HG03342 (cell line): ENCODE measurements at regions not wholly inside any gene's neighbourhood (a gene's known extent, or its start where the extent isn't known, plus 50 kb on each side); places are given as distances from the start of the nearest gene placed in this dataset.
A peak's percentile ranks its signal among the peaks of the same experiment; 100 is the strongest.

ENCODE experiments used
- ATAC-seq: cut with Tn5 transposase; IDR thresholded peaks from one replicate; pipeline ENCODE4 v1.9.1; 2021; ENCODE audit warnings: mild to moderate bottlenecking, moderate library complexity; ENCODE audit not compliant: unreplicated experiment

DNA sequence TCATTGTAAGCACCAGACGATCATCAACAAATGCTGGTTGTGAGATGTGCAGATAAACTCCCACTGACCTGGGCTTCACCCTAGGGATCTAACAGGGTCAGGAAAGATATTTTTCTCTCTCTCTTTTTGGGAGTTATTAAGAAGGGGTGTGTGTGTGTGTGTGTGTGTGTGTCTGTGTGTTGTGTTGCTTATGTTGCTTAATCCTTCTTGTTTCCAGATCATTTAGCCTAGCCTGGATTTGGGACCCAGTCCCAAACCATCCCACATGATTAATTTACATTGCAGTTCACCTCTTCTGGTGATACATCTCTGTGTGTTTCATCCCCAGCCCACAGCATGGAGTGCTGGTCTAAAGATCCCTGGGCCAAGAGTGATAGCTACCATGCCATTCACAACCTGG, 122.8 kb upstream of the IPO9 start:
- ATAC-seq = no peak

DNA sequence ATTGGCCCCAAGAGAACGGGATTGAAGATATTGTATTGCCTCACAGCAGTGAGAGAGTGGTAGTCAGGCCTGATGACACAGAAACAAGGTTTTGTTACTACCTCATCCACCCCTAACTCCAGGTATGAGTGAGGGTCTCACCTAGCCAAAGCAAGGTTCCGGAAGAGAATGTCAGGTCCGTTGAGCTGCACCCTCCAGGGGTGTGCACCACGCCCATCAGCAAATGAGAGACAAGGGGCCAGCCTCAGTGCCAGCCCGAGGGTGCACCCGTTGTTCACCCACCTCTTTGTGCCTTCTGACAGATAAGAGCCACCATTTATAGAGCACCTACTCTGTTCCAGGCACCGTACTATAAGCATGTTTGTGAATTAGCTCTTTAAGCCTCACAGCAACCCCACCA, 121.9 kb upstream of the IPO9 start:
- no peak for ATAC-seq

DNA sequence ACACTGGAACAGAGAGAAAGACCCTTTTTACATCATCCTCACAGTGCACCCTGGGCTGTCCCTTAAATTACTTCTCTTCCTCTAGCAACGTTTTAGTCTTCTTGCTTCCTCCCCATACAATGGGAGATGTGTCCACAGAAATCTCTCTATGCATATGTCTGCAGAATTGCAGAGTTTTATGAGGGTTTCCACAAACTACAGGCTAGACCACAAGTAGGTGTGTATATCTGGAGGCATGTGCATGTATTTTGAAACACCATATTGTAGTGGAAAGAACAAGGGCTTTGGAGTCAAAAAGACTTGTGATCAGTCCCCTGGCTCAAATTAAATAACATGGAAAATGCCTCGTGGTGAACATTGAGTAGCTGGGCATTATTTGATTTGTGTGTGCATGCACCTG, 121.3 kb upstream of the IPO9 start:
- no peak for ATAC-seq

DNA sequence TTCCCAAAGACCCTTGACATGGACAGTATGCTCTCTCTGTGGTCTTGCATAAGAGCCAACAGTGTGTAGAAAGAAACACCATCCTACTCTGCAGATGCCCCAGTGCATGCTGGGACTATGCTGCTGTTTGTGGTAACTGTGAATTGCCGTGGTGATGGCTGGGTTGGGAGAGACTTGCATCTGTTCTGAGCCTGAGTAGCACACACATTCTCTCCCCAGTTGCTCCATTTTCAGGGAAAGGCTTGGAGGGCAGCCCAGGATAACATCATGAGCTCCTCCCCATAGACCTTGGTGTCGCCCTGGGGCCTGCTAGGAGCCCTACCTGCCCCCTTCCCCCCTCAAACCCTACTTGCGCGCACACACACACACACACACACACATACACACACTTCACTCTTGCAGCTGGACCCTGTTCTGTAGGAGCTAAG, 120.9 kb upstream of the IPO9 start:
- no peak for ATAC-seq

DNA sequence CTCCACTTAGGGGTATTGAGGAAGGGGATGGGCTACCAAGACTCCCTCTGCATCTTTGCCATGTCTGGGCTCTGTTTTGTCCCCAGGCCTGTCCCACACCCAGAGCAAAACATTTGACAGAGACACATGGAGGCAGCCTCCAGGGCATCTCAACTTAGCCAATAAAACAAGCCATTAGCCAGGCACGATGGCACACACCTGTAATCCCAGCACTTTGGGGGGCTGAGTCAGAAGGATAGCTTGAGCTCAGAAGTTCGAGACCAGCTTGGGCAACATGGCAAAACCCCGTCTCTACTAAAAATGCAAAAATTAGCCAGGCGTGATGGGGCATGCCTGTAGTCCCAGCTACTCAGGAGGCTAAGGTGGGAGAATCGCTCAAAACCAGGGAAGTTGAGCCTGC, 120.3 kb upstream of the IPO9 start:
- no peak for ATAC-seq

DNA sequence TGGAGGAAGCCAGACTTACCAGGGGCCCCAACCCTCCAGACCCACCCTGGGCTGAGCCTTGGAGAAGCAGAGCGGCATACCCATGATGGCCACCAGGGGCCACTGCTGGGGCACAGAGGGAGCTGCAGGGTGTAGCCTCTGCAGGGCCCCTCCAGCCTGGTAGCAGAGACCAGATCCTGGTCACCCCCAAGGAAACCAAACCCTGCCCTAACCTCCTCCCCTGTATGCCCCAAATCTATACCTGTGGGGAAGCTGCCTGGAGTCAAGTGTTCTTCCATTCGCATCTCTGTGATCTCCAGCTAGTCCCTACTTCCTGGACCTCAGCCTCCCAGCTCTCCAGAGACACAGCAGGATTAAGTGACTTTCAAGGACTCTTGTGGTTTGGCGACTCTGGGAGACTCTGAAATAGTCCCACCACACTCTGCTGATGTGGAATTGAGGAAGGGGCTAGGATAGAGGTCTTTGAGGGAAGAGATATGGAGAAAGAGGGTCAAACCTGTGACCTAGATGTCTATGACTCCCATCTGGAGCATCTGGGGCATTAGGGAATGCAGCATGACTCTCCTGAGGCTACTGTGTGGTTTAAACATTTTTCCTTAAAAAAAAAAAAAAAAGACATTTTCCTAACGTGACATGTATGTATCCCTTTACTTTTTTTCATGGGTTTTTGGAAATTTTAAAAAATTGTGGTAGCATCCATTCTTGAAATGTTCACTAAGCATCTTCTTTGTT, 119.2 kb upstream of the IPO9 start:
- peak; percentile 86 for ATAC-seq

DNA sequence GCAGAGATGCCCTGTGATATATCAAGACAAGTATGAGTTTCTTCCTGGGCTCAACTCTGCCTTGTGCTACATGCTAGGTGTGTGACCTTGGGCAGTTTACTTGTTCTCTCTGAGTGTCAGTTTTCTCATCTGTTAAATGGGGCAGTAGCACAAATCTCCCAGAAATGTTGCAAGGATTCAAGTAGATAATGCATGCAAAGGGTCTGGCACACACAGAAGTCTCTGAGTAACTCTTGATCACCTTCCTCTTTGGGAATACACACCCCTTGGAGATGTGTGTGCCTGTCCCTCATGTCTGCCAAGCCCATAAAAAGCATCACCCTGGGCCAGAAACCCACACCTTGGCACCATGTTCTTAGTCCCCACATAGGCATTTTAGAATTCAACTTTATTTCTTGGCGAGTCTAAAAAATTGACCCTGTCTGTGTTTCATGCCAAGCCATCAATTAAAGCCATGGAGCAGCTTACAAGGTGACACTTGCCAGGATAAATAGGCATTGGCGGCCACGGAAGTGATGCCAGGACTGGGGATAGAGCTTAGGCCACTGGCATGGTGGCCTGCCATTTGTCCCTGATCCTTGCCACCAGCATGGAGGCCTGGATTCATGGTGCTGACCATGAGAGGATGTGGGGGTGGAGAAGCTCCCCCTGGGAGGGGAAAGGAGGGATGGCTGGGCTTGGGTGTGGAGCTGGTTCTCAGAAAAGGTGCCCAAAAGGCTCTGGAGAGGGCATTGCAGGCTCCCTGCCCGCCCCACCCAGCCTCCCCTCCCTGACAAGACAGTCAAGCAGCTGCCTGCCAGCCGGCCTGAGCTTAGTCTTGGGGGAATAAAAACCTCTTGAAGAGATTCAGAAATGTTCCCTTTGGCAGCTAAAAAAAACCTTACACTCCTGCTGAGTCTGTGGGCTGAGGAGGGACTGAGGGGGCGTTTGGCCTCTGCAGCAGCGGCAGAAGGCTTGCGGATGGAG, 118.0 kb upstream of the IPO9 start:
- ATAC-seq = no peak

DNA sequence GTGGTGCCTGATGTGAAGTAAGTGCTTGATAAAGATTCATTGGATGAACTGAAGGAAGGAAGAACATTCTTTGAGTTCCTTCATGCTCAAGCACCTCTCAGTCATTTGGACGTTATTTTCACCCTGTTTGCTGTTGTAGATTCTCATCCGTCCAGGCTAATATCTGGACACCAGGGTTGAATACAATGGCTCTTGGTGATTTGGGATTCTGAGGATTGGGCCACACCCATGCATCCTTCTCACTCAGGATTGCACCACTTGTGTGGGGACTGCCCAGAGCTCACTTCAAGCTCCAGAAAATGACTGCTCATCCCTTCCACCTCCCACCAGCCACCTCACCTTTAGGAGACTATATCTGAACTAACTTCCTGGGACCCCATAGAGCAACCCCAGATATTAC, 117.1 kb upstream of the IPO9 start:
- ATAC-seq = no peak

DNA sequence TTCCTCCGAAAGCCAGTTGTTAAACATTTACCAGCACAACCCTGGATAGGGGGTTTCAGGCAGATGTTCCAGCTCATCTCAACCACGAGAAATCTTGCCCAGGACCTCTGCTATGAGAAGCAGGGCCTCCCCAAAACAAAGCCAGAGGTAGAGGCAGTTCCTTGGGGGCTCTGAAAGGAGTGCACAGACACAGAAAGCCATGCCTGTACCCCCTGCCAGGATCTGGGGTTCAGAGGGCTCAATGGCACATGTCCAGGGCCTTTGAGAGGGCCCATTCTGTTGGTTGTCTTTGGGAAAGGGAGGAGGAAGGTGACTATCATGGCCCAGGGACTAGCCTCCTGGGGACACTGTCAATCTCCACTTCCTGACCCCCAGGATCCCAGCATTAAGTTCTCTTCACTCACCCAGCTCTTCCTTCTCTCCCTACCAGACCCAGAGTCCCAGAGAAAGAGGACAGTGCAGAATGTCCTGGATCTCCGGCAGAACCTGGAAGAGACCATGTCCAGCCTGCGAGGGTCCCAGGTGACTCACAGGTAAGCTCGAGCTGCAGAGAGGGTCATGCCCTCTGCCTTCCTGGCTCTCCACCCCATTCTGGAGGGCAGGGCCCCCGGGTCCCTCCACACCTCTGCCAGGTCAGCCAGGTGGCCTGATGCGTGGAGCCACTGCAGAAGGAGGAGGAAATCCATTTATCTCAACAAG, 116.4 kb upstream of the IPO9 start:
- no peak for ATAC-seq

DNA sequence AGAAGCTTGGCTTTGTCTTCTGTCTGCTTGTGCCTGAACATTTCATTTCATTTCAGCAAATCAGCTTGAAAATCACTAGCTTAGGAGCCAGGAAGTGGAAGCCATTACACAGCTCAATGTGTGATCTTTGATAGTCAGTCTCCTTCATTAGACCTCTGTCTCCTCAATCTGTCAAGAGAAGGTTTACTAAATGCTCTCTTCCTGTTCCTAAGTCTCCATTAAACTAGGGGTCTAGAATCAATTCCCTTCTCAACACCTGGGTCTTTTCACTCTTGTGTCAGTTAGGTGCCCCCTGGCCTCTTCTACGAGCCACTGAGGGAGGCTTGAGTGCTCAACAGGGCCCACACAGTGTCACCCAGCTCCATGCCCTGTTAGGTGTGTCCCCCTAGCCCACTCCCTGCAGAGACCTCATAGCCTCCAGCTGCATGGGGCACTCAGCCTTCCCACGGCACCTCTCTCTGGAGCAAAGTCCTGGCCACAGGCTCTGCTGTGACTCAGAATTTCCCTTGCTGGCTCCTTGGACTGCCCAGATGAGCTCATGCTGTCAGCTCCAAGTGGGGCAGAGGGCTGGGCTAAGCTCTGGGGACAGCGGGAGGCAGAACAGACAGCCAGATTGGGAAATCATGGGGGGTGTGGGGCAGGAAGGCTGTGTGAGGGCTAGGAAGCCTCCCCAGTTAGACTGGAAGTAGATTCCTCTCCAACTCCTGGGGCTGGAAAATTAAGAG, 115.7 kb upstream of the IPO9 start:
- ATAC-seq = no peak

DNA sequence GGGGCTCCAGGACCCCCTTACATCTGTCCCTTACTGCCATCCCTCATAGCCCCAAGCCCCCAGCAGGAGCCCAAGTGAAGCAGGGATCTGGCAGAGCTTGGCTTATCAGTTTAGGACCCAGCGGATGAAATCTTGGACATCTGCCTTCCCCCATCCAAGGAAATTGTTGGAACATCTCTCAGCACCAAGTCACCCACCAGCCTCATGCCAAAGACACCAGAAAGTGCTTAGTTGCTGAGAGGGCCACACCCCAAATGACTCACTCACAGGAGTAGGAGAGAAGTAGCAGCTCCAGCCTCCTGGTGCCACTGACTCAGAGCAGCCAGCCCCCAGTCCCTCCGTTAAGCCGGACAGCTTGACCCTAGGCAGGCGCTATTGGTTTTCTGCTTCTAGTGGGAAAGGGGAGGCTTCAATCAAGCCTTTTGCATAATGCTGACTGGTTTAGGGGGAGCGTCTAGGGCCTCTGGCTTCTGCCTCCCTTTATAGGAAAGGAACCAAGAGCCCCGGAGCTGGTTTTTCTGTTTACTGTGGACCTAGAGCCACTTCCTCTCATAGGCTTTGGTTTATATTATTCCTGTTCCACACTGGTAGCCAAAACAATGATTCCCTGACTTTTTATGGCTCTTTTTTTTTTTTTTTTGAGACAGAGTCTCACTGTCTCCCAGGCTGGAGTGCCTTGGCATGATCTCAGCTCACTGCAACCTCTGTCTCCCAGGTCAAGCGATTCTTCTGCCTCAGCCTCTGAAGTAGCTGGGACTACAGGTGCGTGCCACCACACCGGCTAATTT, 114.2 kb upstream of the IPO9 start:
- ATAC-seq = no peak

DNA sequence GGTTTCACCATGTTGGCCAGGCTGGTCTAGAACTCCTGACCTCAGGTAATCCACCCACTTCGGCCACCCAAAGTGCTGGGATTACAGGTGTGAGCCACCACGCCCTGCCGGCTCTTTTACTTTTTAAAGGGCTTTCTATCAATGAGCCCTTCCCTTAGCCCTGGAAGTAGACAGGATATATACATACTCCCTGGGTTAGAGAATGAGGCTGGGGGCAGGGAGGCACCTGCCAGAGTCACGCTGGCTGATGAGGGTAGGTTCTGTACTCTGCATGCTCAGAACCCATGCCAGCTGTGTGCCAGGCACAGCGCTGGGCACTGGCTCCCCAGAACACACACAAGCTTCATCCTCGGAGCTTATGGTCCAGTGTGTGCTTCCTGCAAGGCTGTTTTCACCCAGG, 113.6 kb upstream of the IPO9 start:
- ATAC-seq = no peak

DNA sequence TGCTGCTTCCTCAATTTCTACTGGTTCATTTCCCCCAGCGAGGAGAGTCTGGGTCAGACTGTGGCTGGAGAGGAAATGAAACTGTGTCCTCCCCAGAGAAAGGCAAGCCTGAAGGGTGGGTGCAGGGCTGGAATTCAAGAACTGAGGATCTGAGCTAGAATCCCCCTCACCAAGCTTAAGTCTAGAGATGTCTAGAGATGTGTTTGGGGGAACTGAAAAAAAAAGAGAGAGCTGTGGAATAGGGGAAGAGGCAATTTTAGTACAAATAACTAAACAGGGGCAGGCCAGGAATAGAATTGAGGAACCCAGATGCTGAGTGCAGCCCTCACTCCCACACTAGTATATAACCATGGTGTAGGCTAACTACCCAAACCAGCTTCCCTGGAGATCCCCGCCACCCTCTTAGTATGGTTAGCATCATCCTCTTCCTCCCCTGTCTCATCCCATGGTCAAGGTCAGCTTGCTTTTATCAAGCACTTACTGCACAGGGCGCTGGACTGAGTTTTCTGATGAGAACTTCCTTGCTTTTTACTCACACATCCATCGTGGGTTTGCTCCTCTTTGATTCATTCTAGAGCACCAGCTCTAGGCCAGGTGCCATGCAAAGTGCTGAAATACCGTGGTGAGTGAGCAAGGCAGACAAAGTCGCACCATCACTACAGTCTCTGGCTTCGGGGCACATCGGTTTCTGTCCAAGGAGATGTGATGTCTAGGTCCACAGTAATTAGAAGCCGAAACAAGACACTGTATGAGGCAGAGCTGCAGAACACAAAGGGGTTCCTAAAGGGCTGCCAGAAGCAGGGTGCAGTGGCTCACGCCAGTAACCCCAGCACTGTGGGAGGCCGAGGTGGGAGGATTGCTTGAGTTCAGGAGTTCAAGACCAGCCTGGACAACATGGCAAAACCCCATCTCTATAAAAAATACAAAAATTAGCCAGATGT, 112.9 kb upstream of the IPO9 start:
- ATAC-seq = peak; percentile 46

DNA sequence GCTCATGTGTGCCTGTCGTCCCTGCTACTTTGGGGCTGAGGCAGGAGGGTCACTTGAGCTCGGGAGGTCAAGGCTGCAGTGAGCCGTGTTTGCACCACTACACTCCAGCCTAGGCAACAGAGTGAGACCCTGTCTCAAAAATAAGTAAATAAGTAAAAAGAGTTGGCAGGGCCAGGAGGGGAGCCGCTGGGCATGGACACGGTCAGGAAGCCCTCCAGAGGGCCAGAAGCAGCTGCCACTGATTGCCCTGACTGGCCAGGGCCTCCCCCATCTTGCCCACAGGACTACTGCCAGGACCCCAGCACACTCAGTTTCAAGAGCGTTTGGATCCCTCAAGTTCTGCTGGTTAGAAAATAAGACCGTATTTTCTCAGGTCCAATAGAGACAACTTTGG, 112.2 kb upstream of the IPO9 start:
- no peak for ATAC-seq

DNA sequence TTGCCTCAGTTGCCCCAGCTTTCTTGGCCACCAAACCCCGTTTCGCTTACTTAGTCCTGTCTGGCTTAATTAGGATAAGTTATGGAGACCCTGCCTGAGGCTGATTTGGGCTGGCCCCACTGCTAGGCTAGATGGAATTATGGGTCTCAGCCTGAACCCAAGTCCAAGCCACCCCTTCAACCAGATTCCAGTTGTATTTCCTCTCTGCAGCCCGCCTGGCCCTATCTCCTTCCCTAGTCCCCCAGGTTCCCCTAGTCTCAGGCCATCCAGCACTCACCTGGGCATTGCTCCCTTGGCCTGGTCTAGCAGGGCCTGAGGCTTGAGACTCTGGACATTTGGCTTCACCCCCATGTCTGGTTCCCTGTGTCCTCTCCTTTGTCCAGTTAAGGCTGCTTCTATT, 111.7 kb upstream of the IPO9 start:
- ATAC-seq = no peak

DNA sequence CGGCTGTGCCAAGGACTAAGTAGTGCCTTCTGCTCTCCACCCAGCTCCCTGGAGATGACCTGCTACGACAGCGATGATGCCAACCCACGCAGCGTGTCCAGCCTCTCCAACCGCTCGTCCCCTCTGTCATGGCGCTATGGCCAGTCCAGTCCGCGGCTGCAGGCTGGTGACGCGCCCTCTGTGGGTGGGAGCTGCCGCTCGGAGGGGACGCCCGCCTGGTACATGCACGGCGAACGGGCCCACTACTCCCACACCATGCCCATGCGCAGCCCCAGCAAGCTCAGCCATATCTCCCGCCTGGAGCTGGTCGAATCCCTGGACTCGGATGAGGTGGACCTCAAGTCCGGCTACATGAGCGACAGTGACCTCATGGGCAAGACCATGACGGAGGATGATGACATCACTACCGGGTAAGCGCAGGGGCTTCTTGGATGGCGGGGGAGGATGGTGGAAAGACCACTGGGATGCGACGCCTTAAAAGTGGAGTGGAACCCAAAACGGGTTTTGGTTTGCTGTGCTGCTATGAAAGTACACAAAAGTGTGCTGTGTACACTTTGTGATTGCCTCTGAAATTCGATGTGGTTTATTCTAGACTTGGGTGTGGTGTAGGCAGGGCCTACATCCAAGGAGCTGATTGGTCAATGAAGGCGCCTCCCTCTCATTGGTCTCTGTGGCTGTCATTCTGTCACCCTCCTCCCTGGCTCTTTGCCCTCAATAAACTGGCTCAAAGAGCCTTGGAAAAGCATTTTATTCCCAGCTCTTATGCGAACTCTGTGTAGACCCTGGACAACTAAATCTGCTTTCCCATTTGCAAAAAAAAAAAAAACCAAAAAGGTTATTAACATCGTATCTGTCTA, 110.4 kb upstream of the IPO9 start:
- no peak for ATAC-seq

DNA sequence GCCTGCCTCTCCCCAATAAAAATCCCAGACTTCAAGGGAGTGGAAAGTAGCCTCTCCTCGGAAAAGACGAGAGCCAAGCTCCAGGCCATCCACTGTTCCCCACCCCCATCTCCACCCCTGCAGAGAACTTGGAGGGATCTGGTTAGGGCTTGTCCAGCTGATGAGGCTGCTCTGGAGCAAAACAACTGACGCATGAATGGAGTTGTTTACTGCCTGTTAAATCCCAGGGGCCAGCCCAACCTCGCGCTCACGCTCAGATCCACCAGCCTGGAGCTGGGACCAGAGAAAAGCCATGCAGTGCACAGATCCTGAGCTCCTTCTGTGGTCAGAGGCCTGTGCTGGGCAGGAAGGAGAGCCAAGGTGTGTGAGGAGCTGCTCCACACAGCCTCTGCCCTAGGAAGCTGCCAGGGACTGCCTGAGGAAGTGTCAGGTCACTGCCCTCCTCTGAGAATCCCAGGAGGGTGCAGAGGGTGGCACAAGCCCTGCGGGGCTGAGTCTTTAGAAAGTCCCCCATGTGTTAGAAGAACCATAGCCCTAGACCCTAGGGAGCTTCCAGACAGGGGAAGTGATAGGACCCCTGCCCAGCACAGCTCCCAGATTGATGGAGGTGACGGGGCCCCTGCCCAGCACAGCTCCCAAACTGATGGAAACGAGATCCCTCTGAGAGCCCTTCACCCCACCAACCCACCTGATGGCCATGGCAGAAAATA, 109.0 kb upstream of the IPO9 start:
- no peak for ATAC-seq

DNA sequence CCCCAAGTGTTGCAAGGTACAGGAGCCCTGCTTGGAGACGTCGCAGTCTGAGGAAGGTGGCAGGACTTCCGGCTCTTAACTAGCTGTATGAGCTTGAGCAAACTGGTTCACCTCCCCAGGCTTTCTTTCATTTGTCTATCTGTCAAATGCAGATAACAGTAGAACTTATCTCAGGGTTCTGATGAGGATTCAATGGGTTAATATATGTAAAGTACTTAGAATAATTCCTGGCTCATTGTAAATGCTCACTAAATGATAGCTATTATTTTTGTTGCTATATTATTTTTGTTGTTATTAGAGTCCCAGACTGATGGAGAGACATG, 108.5 kb upstream of the IPO9 start:
- ATAC-seq = no peak
